B cell (primary cell): ENCODE measurements at regions not wholly inside any gene's neighbourhood (a gene's known extent, or its start where the extent isn't known, plus 50 kb on each side); places are given as distances from the start of the nearest gene placed in this dataset.

Source experiments
- ATAC-seq: fragments of 200-7000 bp; cut with Tn5 transposase; one replicate; pipeline ENCODE4 v1.10.0; 2021; ENCODE audit warnings: low read depth, mild to moderate bottlenecking, moderate number of reproducible peaks, moderate library complexity
- CTCF ChIA-PET: fragments of 350-600 bp; sonication (Branson Sonifier 250); formaldehyde crosslinking; loops from one replicate; lab custom pipeline; 2021; ENCODE audit warnings: antibody characterized with exemption, inconsistent platforms; lab: Charles Lee
- POLR2A ChIA-PET: fragments of 350-600 bp; sonication (Branson Sonifier 250); formaldehyde crosslinking; loops from one replicate; lab custom pipeline; 2021; ENCODE audit warnings: antibody characterized with exemption; lab: Charles Lee
- DNase-seq: peaks from one replicate; pipeline ENCODE4 v3.0.0; 2013
- H2AFZ ChIP-seq: 2 replicates; pipeline ENCODE4 v1.6.1; 2012; ENCODE audit warnings: mild to moderate bottlenecking, low read depth, low read length; ENCODE audit not compliant: insufficient read depth, poor library complexity, severe bottlenecking
- H3K27ac ChIP-seq, 2 donors: 1 replicate in 1 of 2; 2 replicates in 1 of 2; pipeline ENCODE4 v1.5.1; 2012 to 2013; ENCODE audit warnings: low read length in 2 of 2, mild to moderate bottlenecking in 2 of 2, moderate library complexity in 1 of 2
- H3K27me3 ChIP-seq, 4 experiments: fragments of 200-600 bp in 1 of 4; sonication (generic) in 1 of 4; replicated peaks in 1 of 4; 1 replicate in 2 of 4; 2 replicates in 2 of 4; pipeline versions ENCODE4 v1.6.1 to v1.7.0; 2013 to 2016; ENCODE audit warnings: low read length in 3 of 4, mild to moderate bottlenecking in 2 of 4, mixed read lengths in 1 of 4, moderate library complexity in 1 of 4; ENCODE audit not compliant: insufficient read depth in 4 of 4, control insufficient read depth in 3 of 4; ENCODE audit errors: control extremely low read depth in 1 of 4
- H3K36me3 ChIP-seq, 2 experiments: replicated peaks in 1 of 2; 1 replicate in 1 of 2; 2 replicates in 1 of 2; pipeline versions ENCODE4 v1.6.1 to v1.7.1; 2013; ENCODE audit warnings: low read length in 1 of 2; ENCODE audit not compliant: insufficient read depth in 2 of 2, control insufficient read depth in 1 of 2; ENCODE audit errors: control extremely low read depth in 1 of 2, extremely low read depth in 1 of 2
- H3K4me1 ChIP-seq, 2 donors: fragments of 200-600 bp in 1 of 2; sonication (generic) in 1 of 2; 1 replicate in 1 of 2; 2 replicates in 1 of 2; pipeline versions ENCODE4 v1.5.1 to v1.6.1; 2013 to 2017; ENCODE audit warnings: low read length in 2 of 2; ENCODE audit not compliant: control insufficient read depth in 2 of 2, insufficient read depth in 2 of 2
- H3K4me2 ChIP-seq: replicated peaks from 2 replicates; pipeline ENCODE3; 2012; ENCODE audit warnings: mild to moderate bottlenecking, low read depth, low read length; ENCODE audit not compliant: poor library complexity, severe bottlenecking
- H3K4me3 ChIP-seq, 5 experiments: fragments of 200-600 bp in 1 of 5; sonication (generic) in 1 of 5; 1 replicate in 3 of 5; 2 replicates in 2 of 5; pipeline versions ENCODE4 v1.5.1 to v1.7.0; 2011 to 2016; ENCODE audit warnings: low read length in 4 of 5, mild to moderate bottlenecking in 4 of 5, low read depth in 2 of 5, control low read depth in 1 of 5, moderate library complexity in 1 of 5; ENCODE audit not compliant: insufficient read depth in 1 of 5; ENCODE audit errors: control extremely low read depth in 1 of 5, extremely low read depth in 1 of 5
- H3K79me2 ChIP-seq: fragments of 200-600 bp; sonication (generic); one replicate; pipeline ENCODE4 v1.6.0; 2016; ENCODE audit warnings: low read length; ENCODE audit not compliant: control insufficient read depth, insufficient read depth
- H3K9ac ChIP-seq: fragments of 200-600 bp; sonication (generic); 2 replicates; pipeline ENCODE4 v1.6.1; 2017; ENCODE audit warnings: mild to moderate bottlenecking, low read length, moderate library complexity
- H3K9me3 ChIP-seq, 3 donors: one replicate each; pipeline versions ENCODE4 v1.6.1 to v1.7.1; 2013; ENCODE audit warnings: low read length in 2 of 3; ENCODE audit not compliant: control insufficient read depth in 2 of 3, insufficient read depth in 1 of 3; ENCODE audit errors: control extremely low read depth in 1 of 3
- H4K20me1 ChIP-seq: 2 replicates; pipeline ENCODE4 v1.6.0; 2012; ENCODE audit warnings: mild to moderate bottlenecking, low read length; ENCODE audit not compliant: insufficient read depth, control insufficient read depth, poor library complexity, severe bottlenecking
- H3K27ac Mint-ChIP-seq: one replicate; pipeline ENCODE4 v1.8.0; 2021; ENCODE audit warnings: mixed read lengths
- H3K27me3 Mint-ChIP-seq: one replicate; pipeline ENCODE4 v1.8.0; 2021; ENCODE audit warnings: mixed read lengths
- H3K4me1 Mint-ChIP-seq: one replicate; pipeline ENCODE4 v1.8.0; 2021; ENCODE audit warnings: mixed read lengths
- H3K4me3 Mint-ChIP-seq: one replicate; pipeline ENCODE4 v1.8.0; 2021; ENCODE audit warnings: mixed read lengths
- H3K9me3 Mint-ChIP-seq: one replicate; pipeline ENCODE4 v1.8.0; 2022; ENCODE audit warnings: mixed read lengths; ENCODE audit not compliant: insufficient read depth
- EZH2 ChIP-seq: IDR thresholded peaks from 2 replicates; pipeline ENCODE4 v1.6.1; 2012; ENCODE audit warnings: borderline replicate concordance, low read depth, mild to moderate bottlenecking, moderate library complexity, low read length; ENCODE audit not compliant: insufficient read depth, poor library complexity, severe bottlenecking
- WGBS: methylation state at CpG from one replicate; pipeline ENCODE4 v1.1.5; 2013; ENCODE audit warnings: missing lambda C conversion rate; ENCODE audit not compliant: insufficient coverage; 5-methylcytosine and 5-hydroxymethylcytosine counted together
- intact Hi-C: fragments of 100-400 bp; cut with micrococcal nuclease; formaldehyde crosslinking; loops from one replicate; pipeline ENCODE4 v1.10.0; 2022
- TF ChIP-seq, protein P1 (sequence below): fragments of 200-600 bp; IDR thresholded peaks from one replicate; pipeline ENCODE4 v1.8.0; 2022; ENCODE audit warnings: antibody characterized with exemption, mild to moderate bottlenecking

- WGBS, result 89% methylated on average over 7 of the region's 7 CpGs
- Mint-ChIP-seq H3K27me3 (peaks cover 23% of the 10 kb centered on the region), H3K4me1 (no peaks in the 10 kb centered on the region), H3K9me3 (peaks cover under 1% of the 10 kb centered on the region), H3K4me3 (no peak overlapping the region), H3K27ac (no peak overlapping the region)
- H3K27ac ChIP-seq, result no peak overlapping the region
- no peak overlapping the region for H3K4me3 ChIP-seq
- H3K4me2 ChIP-seq, result no peak overlapping the region
- no peak for DNase-seq
- no peaks in the 10 kb centered on the region for H4K20me1 ChIP-seq
- peaks cover 0 to 4% (median 0%) of the 10 kb centered on the region in 4 experiments for H3K27me3 ChIP-seq
- no peak for ATAC-seq
- ChIA-PET POLR2A (no interaction called here), CTCF (no interaction called here)
- intact Hi-C loops, result no loop called here
- TF ChIP-seq, protein P1, sequence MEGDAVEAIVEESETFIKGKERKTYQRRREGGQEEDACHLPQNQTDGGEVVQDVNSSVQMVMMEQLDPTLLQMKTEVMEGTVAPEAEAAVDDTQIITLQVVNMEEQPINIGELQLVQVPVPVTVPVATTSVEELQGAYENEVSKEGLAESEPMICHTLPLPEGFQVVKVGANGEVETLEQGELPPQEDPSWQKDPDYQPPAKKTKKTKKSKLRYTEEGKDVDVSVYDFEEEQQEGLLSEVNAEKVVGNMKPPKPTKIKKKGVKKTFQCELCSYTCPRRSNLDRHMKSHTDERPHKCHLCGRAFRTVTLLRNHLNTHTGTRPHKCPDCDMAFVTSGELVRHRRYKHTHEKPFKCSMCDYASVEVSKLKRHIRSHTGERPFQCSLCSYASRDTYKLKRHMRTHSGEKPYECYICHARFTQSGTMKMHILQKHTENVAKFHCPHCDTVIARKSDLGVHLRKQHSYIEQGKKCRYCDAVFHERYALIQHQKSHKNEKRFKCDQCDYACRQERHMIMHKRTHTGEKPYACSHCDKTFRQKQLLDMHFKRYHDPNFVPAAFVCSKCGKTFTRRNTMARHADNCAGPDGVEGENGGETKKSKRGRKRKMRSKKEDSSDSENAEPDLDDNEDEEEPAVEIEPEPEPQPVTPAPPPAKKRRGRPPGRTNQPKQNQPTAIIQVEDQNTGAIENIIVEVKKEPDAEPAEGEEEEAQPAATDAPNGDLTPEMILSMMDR, result no peak
- TF ChIP-seq EZH2, result no peak
- peaks cover 0 to 1% (median 0%) of the 10 kb centered on the region in 3 donors for H3K9me3 ChIP-seq
- no peaks in the 10 kb centered on the region for H3K79me2 ChIP-seq
- no peaks in the 10 kb centered on the region for H3K4me1 ChIP-seq
- no peak overlapping the region for H3K9ac ChIP-seq
- H3K36me3 ChIP-seq, result no peaks in the 10 kb centered on the region
- H2AFZ ChIP-seq, result no peak overlapping the region
These were observed 110.0 kb upstream of the ARL4C start for GRCh38 chr2:234606896-234607295.

GRCh38 chr2:234603619-234604018 is 106.7 kb upstream of the ARL4C start:
- Histone ChIP-seq H3K4me3 (no peak overlapping the region), H3K36me3 (no peaks in the 10 kb centered on the region), H3K27me3 (peaks cover 0 to 4% (median 0%) of the 10 kb centered on the region in 4 experiments), H3K9ac (no peak overlapping the region), H3K9me3 (no peaks in the 10 kb centered on the region), H3K79me2 (no peaks in the 10 kb centered on the region), H3K4me1 (no peaks in the 10 kb centered on the region), H2AFZ (no peak overlapping the region), H3K4me2 (no peak overlapping the region), H4K20me1 (no peaks in the 10 kb centered on the region), H3K27ac (no peak overlapping the region)
- peaks cover 6% of the 10 kb centered on the region for H3K27me3 Mint-ChIP-seq
- DNase-seq (no peak), ATAC-seq (no peak)
- H3K9me3 Mint-ChIP-seq, result no peaks in the 10 kb centered on the region
- no peak overlapping the region for H3K27ac Mint-ChIP-seq
- TF ChIP-seq EZH2, result no peak
- TF ChIP-seq, protein P1, result no peak
- ChIA-PET POLR2A (no interaction called here), CTCF (interaction anchor here (1.1 kb wide), 1 partner anchor 52 kb away, joined by 4 read pairs; no protein-coding TSS in a partner anchor)
- H3K4me1 Mint-ChIP-seq, result no peaks in the 10 kb centered on the region
- WGBS, result 75% methylated on average over 2 of the region's 4 CpGs
- H3K4me3 Mint-ChIP-seq, result no peak overlapping the region
- intact Hi-C loops, result loop anchor here (1.0 kb wide), 1 partner anchor 53 kb away; no protein-coding TSS in a partner anchor
